Mesendoderm (in vitro differentiated cells): ENCODE measurements at regions not wholly inside any gene's neighbourhood (a gene's known extent, or its start where the extent isn't known, plus 50 kb on each side); places are given as distances from the start of the nearest gene placed in this dataset.
"Not testable (repeated sequence)": the region's sequence is repeated elsewhere in the genome, so short reads cannot be mapped to it uniquely, and the experiment has no call there.

ENCODE experiments used
- DNase-seq: peaks from one replicate; pipeline ENCODE4 v3.0.0; 2013
- H2AK5ac ChIP-seq: 2 replicates; pipeline ENCODE4 v1.6.1; 2013; ENCODE audit warnings: low read length, inconsistent platforms
- H2BK120ac ChIP-seq: 2 replicates; pipeline ENCODE4 v1.6.1; 2013; ENCODE audit warnings: low read depth, mild to moderate bottlenecking, low read length, moderate library complexity, mixed read lengths
- H2BK15ac ChIP-seq: replicated peaks from 2 replicates; pipeline ENCODE4 v1.6.1; 2013; ENCODE audit warnings: low read depth, mild to moderate bottlenecking, moderate library complexity
- H2BK5ac ChIP-seq: 2 replicates; pipeline ENCODE4 v1.6.1; 2013; ENCODE audit warnings: low read length, inconsistent platforms
- H3K18ac ChIP-seq: 2 replicates; pipeline ENCODE4 v1.6.1; 2013; ENCODE audit warnings: mild to moderate bottlenecking, low read length, mixed read lengths
- H3K23ac ChIP-seq: one replicate; pipeline ENCODE4 v1.6.1; 2013; ENCODE audit warnings: low read length
- H3K27ac ChIP-seq: 2 replicates; pipeline ENCODE4 v1.5.1; 2013; ENCODE audit warnings: low read depth, mild to moderate bottlenecking, inconsistent platforms, low read length, moderate library complexity
- H3K27me3 ChIP-seq: 2 replicates; pipeline ENCODE4 v1.6.1; 2013; ENCODE audit warnings: low read length, control low read depth, mild to moderate bottlenecking, inconsistent platforms; ENCODE audit not compliant: insufficient read depth, poor library complexity
- H3K36me3 ChIP-seq: 2 replicates; pipeline ENCODE4 v1.6.1; 2013; ENCODE audit warnings: low read length, inconsistent platforms; ENCODE audit not compliant: control insufficient read depth, insufficient read depth
- H3K4ac ChIP-seq: one replicate; pipeline ENCODE4 v1.6.1; 2013; ENCODE audit warnings: low read depth, mild to moderate bottlenecking, low read length, moderate library complexity
- H3K4me1 ChIP-seq: 2 replicates; pipeline ENCODE4 v1.6.1; 2013; ENCODE audit warnings: low read depth, low read length, inconsistent platforms; ENCODE audit not compliant: control insufficient read depth
- H3K4me2 ChIP-seq: 2 replicates; pipeline ENCODE4 v1.6.1; 2013; ENCODE audit warnings: low read length
- H3K4me3 ChIP-seq: 2 replicates; pipeline ENCODE4 v1.5.1; 2013; ENCODE audit warnings: mild to moderate bottlenecking, low read length
- H3K56ac ChIP-seq: one replicate; pipeline ENCODE4 v1.6.1; 2013; ENCODE audit warnings: low read length
- H3K79me1 ChIP-seq: 2 replicates; pipeline ENCODE4 v1.6.1; 2013; ENCODE audit warnings: low read length, inconsistent platforms
- H3K79me2 ChIP-seq: 2 replicates; pipeline ENCODE4 v1.6.1; 2013; ENCODE audit warnings: mild to moderate bottlenecking, low read length; ENCODE audit not compliant: control insufficient read depth, insufficient read depth
- H3K9ac ChIP-seq: 2 replicates; pipeline ENCODE4 v1.6.1; 2013; ENCODE audit warnings: low read length, inconsistent platforms
- H4K5ac ChIP-seq: one replicate; pipeline ENCODE4 v1.6.1; 2013; ENCODE audit warnings: low read length
- H4K8ac ChIP-seq: one replicate; pipeline ENCODE4 v1.6.1; 2013; ENCODE audit warnings: low read depth, mild to moderate bottlenecking, control low read depth, low read length, moderate library complexity
- WGBS: extraction: QIAGEN DNeasy Blood & Tissue Kit; methylation state at CpG from one replicate; pipeline ENCODE4 v1.1.7; 2013; ENCODE audit warnings: low lambda C conversion rate, missing lambda C conversion rate; ENCODE audit not compliant: insufficient coverage; ENCODE audit errors: extremely low coverage; 5-methylcytosine and 5-hydroxymethylcytosine counted together

DNA sequence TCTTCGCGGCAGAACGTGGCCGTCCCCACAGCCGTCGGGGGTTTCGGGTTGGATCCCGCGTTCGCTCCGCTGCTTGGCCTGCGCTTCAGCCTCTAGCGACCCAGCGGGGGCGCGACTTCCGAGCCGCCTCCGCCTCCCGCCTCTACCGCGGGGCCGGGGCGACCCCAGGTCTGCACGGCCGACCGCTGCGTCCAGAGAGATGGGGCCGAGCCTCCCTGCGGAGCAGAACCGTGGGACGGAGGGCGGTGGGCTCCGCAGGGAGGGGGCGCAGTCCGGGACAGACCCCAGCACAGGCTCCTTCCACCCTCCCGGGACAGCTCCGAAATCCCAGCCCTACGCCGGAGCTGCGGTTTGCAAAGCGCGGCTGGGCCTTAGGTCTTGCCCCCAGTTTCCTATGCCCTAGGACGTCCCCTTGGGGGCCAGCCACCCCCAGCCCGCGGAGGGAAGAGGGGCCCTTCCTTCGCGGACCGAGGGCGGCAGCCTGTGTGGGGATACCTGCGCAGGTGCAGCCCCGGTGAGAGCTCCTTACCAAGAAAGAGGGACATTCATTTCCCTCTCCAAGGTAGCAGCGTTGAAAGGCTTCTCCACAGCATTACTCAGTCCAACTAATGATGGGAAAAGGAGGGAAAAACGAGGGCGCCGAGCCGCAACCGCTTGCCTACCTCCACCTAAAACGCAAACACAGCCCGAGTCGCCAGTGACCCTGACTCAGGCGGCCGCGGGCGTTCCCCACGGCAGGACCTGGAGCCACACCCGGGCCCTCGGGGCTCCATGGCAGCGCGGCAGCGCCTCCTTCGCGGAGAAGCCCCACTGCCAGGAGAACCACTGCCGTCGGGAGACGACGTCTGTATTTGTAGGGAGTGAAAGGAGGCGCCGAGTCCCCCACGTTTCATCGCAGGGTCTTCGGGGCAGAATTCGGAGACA lies 115.7 kb downstream of the BMS1 start:
- H2BK120ac ChIP-seq = no peak overlapping the region
- no peak for DNase-seq
- H3K27ac ChIP-seq = no peak overlapping the region
- no peak overlapping the region for H3K4me3 ChIP-seq
- H2BK15ac ChIP-seq = no peak overlapping the region
- WGBS = no CpG with 5 or more reads among the region's 83 CpGs
- no peaks in the 10 kb centered on the region for H3K27me3 ChIP-seq
- H3K4me1 ChIP-seq = no peaks in the 10 kb centered on the region
- no peaks in the 10 kb centered on the region for H3K79me1 ChIP-seq
- H3K56ac ChIP-seq = no peak overlapping the region
- H3K36me3 ChIP-seq = no peaks in the 10 kb centered on the region
- no peak overlapping the region for H2AK5ac ChIP-seq
- H3K4me2 ChIP-seq = no peak overlapping the region
- H2BK5ac ChIP-seq = no peak overlapping the region
- no peak overlapping the region for H4K8ac ChIP-seq
- H3K79me2 ChIP-seq = no peaks in the 10 kb centered on the region
- no peak overlapping the region for H4K5ac ChIP-seq
- no peak overlapping the region for H3K23ac ChIP-seq
- no peak overlapping the region for H3K4ac ChIP-seq
- no peak overlapping the region for H3K18ac ChIP-seq
- H3K9ac ChIP-seq = no peak overlapping the region

DNA sequence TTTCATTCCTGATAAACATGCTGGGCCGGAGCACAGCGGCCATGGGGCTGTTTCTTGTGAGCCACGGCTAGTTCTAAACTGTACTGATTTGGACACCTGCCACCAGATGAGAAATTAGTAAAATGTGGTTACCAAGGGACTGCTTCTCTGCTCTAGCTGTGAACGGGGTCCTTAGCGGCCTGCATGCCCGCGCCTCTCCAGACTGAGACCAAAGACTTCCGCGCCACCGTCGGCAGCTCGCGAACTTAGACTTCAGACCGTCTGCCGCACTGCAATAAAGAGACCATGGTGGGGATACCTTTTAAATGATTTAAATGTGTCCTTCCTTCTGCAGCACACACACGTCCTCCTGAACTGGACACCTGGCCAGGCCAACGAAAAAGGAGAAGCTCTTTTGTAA lies 116.4 kb downstream of the BMS1 start:
- no peak overlapping the region for H2AK5ac ChIP-seq
- H3K4me2 ChIP-seq = no peak overlapping the region
- no peak overlapping the region for H2BK120ac ChIP-seq
- H3K4ac ChIP-seq = no peak overlapping the region
- WGBS = no CpG with 5 or more reads among the region's 17 CpGs
- no peak overlapping the region for H4K8ac ChIP-seq
- no peak overlapping the region for H2BK5ac ChIP-seq
- H3K36me3 ChIP-seq = no peaks in the 10 kb centered on the region
- no peak overlapping the region for H3K27ac ChIP-seq
- H3K18ac ChIP-seq = no peak overlapping the region
- H3K56ac ChIP-seq = no peak overlapping the region
- H2BK15ac ChIP-seq = no peak overlapping the region
- no peaks in the 10 kb centered on the region for H3K79me1 ChIP-seq
- H4K5ac ChIP-seq = no peak overlapping the region
- no peaks in the 10 kb centered on the region for H3K27me3 ChIP-seq
- no peak overlapping the region for H3K23ac ChIP-seq
- H3K4me1 ChIP-seq = no peaks in the 10 kb centered on the region
- no peak for DNase-seq
- no peak overlapping the region for H3K9ac ChIP-seq
- no peaks in the 10 kb centered on the region for H3K79me2 ChIP-seq
- no peak overlapping the region for H3K4me3 ChIP-seq

DNA sequence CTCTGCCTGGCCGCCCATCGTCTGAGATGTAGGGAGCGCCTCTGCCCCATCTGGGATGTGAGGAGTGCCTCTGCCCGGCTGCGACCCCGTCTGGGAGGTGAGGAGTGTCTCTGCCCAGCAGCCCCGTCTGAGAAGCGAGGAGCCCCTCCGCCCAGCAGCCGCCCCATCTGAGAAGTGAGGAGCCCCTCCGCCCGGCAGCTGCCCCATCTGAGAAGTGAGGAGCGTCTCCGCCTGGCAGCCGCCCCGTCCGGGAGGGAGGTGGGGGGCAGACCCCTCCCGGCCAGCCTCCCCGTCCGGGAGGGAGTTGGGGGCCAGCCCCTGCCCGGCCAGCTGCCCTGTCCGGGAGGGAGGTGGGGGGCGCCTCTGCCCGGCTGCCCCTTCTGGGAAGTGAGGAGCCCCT lies 117.8 kb downstream of the BMS1 start:
- not testable (repeated sequence) for H4K5ac ChIP-seq, H4K8ac ChIP-seq, DNase-seq, H3K4me1 ChIP-seq, H2BK120ac ChIP-seq, H2AK5ac ChIP-seq, H2BK5ac ChIP-seq, H2BK15ac ChIP-seq, H3K18ac ChIP-seq, H3K27me3 ChIP-seq, H3K9ac ChIP-seq, H3K4me3 ChIP-seq, H3K27ac ChIP-seq, H3K4me2 ChIP-seq, H3K79me1 ChIP-seq, H3K56ac ChIP-seq, H3K23ac ChIP-seq, H3K79me2 ChIP-seq, H3K36me3 ChIP-seq, H3K4ac ChIP-seq
- no CpG with 5 or more reads among the region's 24 CpGs for WGBS

DNA sequence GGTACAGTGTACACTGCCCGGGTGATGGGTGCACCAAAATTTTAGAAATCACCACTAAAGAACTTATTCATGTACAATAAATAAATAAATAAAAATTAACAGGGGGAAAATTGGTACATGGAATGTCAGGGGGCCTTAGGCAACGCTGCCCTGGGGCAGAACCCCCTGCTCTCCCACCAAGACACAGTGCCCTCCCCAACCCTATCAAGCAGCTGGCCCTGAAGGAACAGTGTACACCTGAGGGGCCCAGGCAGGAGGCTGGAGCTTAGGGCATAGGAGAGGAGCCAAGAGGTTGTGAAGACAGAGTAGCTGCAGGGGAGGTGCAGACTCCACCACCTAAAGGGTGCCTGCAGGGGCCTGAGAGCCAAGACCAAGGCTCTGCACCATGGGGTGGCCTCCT lies 128.8 kb downstream of the BMS1 start:
- no CpG with 5 or more reads among the region's 2 CpGs for WGBS

DNA sequence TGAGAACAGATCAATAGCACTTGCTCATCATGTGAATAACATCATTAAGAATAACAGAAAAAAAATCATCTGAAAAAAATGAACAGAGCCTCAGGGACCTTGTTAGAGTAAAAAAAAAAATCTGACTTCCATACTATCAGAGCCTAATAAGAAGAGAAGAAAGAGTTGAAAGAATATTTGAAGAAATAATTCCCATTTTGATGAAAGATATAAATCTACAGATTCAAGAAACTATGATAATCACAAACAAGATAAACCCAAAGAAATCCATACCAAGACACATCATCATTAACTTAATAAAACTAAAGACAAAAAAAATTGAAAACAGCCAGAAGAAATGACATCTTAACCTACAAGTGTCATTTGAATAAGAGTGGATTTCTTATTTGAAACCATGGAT lies 134.4 kb downstream of the BMS1 start:
- DNase-seq = no peak
- H3K9ac ChIP-seq = no peak overlapping the region
- H3K36me3 ChIP-seq = no peaks in the 10 kb centered on the region
- no peaks in the 10 kb centered on the region for H3K4me1 ChIP-seq
- H3K79me2 ChIP-seq = no peaks in the 10 kb centered on the region
- H3K4ac ChIP-seq = no peak overlapping the region
- no peak overlapping the region for H3K4me2 ChIP-seq
- no peak overlapping the region for H3K4me3 ChIP-seq
- H3K27me3 ChIP-seq = no peaks in the 10 kb centered on the region
- no peak overlapping the region for H3K18ac ChIP-seq
- H2BK120ac ChIP-seq = no peak overlapping the region
- no peak overlapping the region for H3K23ac ChIP-seq
- H4K8ac ChIP-seq = no peak overlapping the region
- no peak overlapping the region for H3K56ac ChIP-seq
- no peaks in the 10 kb centered on the region for H3K79me1 ChIP-seq
- H3K27ac ChIP-seq = no peak overlapping the region
- H4K5ac ChIP-seq = no peak overlapping the region
- no peak overlapping the region for H2BK5ac ChIP-seq
- no peak overlapping the region for H2AK5ac ChIP-seq
- H2BK15ac ChIP-seq = no peak overlapping the region

More for the DNA sequence above, 128.8 kb downstream of the BMS1 start:
- Histone ChIP-seq H3K23ac (no peak overlapping the region), H3K18ac (no peak overlapping the region), H3K27me3 (no peaks in the 10 kb centered on the region), H3K36me3 (no peaks in the 10 kb centered on the region), H3K4ac (no peak overlapping the region), H3K27ac (no peak overlapping the region), H3K79me1 (no peaks in the 10 kb centered on the region), H2AK5ac (no peak overlapping the region), H2BK5ac (no peak overlapping the region), H3K9ac (no peak overlapping the region), H4K8ac (no peak overlapping the region), H4K5ac (no peak overlapping the region), H3K79me2 (no peaks in the 10 kb centered on the region), H3K4me1 (no peaks in the 10 kb centered on the region), H2BK120ac (no peak overlapping the region), H2BK15ac (no peak overlapping the region), H3K4me3 (no peak overlapping the region), H3K56ac (no peak overlapping the region), H3K4me2 (no peak overlapping the region)
- DNase-seq = no peak

DNA sequence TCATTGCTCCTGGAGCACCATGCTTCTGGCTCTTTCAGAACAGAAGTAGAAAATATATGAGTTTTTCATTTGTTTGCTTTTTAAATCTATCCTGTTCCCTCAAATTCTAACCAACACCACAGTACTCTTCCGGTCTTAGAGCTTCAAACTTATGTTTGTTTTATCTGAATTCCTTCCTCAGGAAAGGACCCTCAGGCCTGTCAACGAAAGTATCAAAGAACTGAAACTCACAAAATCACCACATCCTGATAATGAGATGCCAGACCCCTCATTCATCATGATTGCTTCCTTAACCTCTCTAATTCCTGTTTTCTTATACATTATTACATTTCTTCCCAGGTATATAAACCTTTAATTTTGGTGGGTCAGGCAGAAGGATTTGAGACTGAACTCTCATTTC lies 135.2 kb downstream of the BMS1 start:
- no peaks in the 10 kb centered on the region for H3K36me3 ChIP-seq
- H3K27me3 ChIP-seq = no peaks in the 10 kb centered on the region
- no peak for DNase-seq
- H2BK5ac ChIP-seq = no peak overlapping the region
- H3K4ac ChIP-seq = no peak overlapping the region
- H4K8ac ChIP-seq = no peak overlapping the region
- H3K18ac ChIP-seq = no peak overlapping the region
- H3K4me3 ChIP-seq = no peak overlapping the region
- no CpG with 5 or more reads among the region's 2 CpGs for WGBS
- H3K79me1 ChIP-seq = no peaks in the 10 kb centered on the region
- no peak overlapping the region for H2BK15ac ChIP-seq
- H3K9ac ChIP-seq = no peak overlapping the region
- no peak overlapping the region for H3K56ac ChIP-seq
- H3K27ac ChIP-seq = no peak overlapping the region
- H4K5ac ChIP-seq = no peak overlapping the region
- no peak overlapping the region for H3K4me2 ChIP-seq
- no peak overlapping the region for H2BK120ac ChIP-seq
- no peak overlapping the region for H2AK5ac ChIP-seq
- no peaks in the 10 kb centered on the region for H3K79me2 ChIP-seq
- no peaks in the 10 kb centered on the region for H3K4me1 ChIP-seq
- H3K23ac ChIP-seq = no peak overlapping the region
